GM21619 (cell line): ENCODE measurements at regions not wholly inside any gene's neighbourhood (a gene's known extent, or its start where the extent isn't known, plus 50 kb on each side); places are given as distances from the start of the nearest gene placed in this dataset.
"Not testable (repeated sequence)": the region's sequence is repeated elsewhere in the genome, so short reads cannot be mapped to it uniquely, and the experiment has no call there.

Source experiments
- ATAC-seq: cut with Tn5 transposase; IDR thresholded peaks from one replicate; pipeline ENCODE4 v1.9.1; 2021; ENCODE audit not compliant: unreplicated experiment

DNA sequence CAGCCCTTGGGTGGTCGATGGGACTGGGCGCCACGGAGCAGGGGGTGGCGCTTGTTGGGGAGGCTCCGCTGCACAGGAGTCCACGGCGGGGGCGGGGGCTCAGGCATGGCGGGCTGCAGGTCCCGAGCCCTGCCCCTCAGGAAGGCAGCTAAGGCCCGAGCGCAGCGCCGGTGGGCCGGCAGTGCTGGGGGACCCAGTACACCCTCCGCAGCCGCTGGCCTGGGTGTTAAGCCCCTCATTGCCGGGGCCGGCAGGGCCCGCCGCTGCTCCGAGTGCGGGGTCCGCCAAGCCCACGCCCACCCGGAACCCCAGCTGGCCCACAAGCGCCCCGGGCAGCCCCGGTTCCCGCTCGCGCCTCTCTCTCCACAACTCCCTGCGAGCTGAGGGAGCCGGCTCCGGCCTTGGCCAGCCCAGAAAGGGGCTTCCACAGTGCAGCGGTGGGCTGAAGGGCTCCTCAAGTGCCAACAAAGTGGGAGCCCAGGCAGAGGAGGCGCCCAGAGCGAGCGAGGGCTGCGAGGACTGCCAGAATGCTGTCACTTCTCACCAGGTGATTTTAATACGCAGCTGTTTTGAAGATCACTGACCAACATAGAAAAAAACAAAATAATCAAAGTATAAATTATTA lies 66.1 kb upstream of the NDST4 start:
- ATAC-seq, result not testable (repeated sequence)

GRCh38 chr4:115178687-115179086 lies 65.3 kb upstream of the NDST4 start:
- ATAC-seq, result not testable (repeated sequence)

GRCh38 chr4:115171220-115171619 lies 57.8 kb upstream of the NDST4 start:
- no peak for ATAC-seq

DNA sequence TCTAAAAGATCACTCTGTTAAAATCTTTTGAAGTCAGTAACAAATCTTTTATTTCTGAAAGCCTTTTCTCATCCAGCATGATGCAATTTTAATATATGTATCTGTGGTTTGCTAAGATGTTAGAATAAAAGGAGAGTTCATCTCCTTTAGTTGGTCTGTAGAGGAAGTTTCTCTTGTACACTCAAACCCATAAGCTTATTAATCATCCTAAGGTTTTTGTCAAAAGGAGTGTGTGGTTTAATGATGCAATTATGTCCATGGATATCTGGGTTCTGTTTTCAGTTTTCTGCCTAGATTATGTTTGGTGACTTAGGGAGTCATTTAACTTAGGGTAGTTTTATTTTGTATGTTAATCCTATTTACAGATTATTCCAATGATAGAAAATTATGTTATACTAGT lies 52.1 kb upstream of the NDST4 start:
- ATAC-seq, result no peak
